ENCODE measurements at regions not wholly inside any gene's neighbourhood (a gene's known extent, or its start where the extent isn't known, plus 50 kb on each side); places are given as distances from the start of the nearest gene placed in this dataset.
"Not testable (repeated sequence)": the region's sequence is repeated elsewhere in the genome, so short reads cannot be mapped to it uniquely, and the experiment has no call there.

DNA sequence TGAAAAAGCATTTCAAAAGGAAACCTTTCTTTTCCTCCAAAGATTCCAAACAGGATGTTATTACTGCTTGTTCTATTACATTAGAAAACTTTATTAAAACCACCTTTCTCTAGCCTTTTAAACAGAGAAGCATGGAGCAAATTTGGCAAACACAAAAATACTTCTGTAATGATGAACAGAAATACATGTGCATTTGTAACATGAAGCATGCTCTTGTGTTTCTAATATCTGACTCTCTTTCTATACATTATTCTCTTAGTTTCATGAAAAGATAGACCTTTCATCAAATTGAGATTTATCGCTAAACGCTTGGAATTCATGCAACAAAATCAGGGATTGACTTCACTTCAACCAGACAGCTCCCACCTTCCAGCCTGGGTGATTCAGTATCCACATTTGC, 152.8 kb upstream of the IRS2 start:
- no peak overlapping the region for H3K27ac ChIP-seq
- no peak overlapping the region for H3K4me3 ChIP-seq
- no peaks in the 10 kb centered on the region for H3K9me3 ChIP-seq
- H3K27me3 ChIP-seq = no peaks in the 10 kb centered on the region
- TF ChIP-seq, protein P1, sequence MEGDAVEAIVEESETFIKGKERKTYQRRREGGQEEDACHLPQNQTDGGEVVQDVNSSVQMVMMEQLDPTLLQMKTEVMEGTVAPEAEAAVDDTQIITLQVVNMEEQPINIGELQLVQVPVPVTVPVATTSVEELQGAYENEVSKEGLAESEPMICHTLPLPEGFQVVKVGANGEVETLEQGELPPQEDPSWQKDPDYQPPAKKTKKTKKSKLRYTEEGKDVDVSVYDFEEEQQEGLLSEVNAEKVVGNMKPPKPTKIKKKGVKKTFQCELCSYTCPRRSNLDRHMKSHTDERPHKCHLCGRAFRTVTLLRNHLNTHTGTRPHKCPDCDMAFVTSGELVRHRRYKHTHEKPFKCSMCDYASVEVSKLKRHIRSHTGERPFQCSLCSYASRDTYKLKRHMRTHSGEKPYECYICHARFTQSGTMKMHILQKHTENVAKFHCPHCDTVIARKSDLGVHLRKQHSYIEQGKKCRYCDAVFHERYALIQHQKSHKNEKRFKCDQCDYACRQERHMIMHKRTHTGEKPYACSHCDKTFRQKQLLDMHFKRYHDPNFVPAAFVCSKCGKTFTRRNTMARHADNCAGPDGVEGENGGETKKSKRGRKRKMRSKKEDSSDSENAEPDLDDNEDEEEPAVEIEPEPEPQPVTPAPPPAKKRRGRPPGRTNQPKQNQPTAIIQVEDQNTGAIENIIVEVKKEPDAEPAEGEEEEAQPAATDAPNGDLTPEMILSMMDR (IDR thresholded peaks at IDR 0.05) = no peak
- no peak for DNase-seq (ENCODE audit: low spot score)
- H3K4me1 ChIP-seq = no peaks in the 10 kb centered on the region
- no peaks in the 10 kb centered on the region for H3K36me3 ChIP-seq

DNA sequence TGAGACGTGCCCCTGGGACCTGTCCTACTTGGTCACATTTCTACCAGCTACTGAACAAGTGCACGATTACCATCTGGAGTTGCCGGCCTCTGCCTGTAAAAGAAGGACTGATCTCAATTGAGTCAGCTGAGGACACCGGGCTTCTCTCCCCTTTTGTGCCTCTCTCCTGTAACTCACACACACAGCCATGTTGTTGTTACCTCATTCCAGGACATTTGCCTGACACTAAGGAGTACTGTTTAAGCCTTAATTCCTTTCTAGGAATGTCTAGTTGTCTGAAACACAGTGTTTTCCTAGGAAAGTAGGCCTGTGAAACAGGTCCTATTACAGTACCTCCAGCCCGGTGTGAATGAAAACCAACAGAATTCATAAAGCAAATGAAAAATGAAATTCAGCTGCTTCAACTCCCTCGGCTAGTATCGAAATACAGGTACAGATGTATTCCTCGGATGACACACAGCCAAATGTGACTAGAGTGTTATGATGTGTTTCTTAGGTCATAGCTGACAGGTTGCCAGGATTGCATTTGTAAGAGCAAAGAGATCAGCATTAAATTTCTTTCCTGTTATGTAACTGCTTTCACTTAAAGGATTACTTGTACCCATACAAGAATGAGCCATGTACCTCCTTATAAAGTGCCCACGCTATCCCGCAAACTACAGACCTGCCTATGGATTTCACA, 152.0 kb upstream of the IRS2 start:
- TF ChIP-seq, protein P1 (IDR thresholded peaks at IDR 0.05) = no peak
- DNase-seq (ENCODE audit: low spot score) = no peak
- Histone ChIP-seq H3K4me3 (no peak overlapping the region), H3K27me3 (no peaks in the 10 kb centered on the region), H3K4me1 (no peaks in the 10 kb centered on the region), H3K27ac (no peak overlapping the region), H3K9me3 (no peaks in the 10 kb centered on the region), H3K36me3 (no peaks in the 10 kb centered on the region)

- not testable (repeated sequence) for H3K4me1 ChIP-seq; H3K4me3 ChIP-seq; DNase-seq (ENCODE audit: low spot score); H3K27ac ChIP-seq; H3K9me3 ChIP-seq; H3K36me3 ChIP-seq; H3K27me3 ChIP-seq
These were observed 148.1 kb upstream of the IRS2 start for GRCh38 chr13:109934520-109934919.

GRCh38 chr13:109933476-109933875, 147.1 kb upstream of the IRS2 start:
- Histone ChIP-seq H3K36me3 (no peaks in the 10 kb centered on the region), H3K4me3 (no peak overlapping the region), H3K27me3 (no peaks in the 10 kb centered on the region), H3K27ac (no peak overlapping the region), H3K9me3 (no peaks in the 10 kb centered on the region), H3K4me1 (no peaks in the 10 kb centered on the region)
- TF ChIP-seq, protein P1 (IDR thresholded peaks at IDR 0.05) = no peak
- DNase-seq (ENCODE audit: low spot score) = no peak

- Histone ChIP-seq H3K9me3 (no peaks in the 10 kb centered on the region), H3K4me1 (no peaks in the 10 kb centered on the region), H3K36me3 (no peaks in the 10 kb centered on the region), H3K27me3 (no peaks in the 10 kb centered on the region), H3K27ac (no peak overlapping the region), H3K4me3 (no peak overlapping the region)
- DNase-seq (ENCODE audit: low spot score) = no peak
- TF ChIP-seq, protein P1 (IDR thresholded peaks at IDR 0.05) = no peak
These were observed 138.0 kb upstream of the IRS2 start for GRCh38 chr13:109924376-109924775.

GRCh38 chr13:109922518-109922917, 136.1 kb upstream of the IRS2 start:
- TF ChIP-seq, protein P1 (IDR thresholded peaks at IDR 0.05) = no peak
- Histone ChIP-seq H3K4me3 (no peak overlapping the region), H3K9me3 (no peaks in the 10 kb centered on the region), H3K4me1 (no peaks in the 10 kb centered on the region), H3K27ac (no peak overlapping the region), H3K27me3 (no peaks in the 10 kb centered on the region), H3K36me3 (no peaks in the 10 kb centered on the region)
- no peak for DNase-seq (ENCODE audit: low spot score)
